Type B pancreatic cell (in vitro differentiated cells): ENCODE measurements at regions not wholly inside any gene's neighbourhood (a gene's known extent, or its start where the extent isn't known, plus 50 kb on each side); places are given as distances from the start of the nearest gene placed in this dataset.

Experiments used
- DNase-seq: peaks from one replicate; pipeline ENCODE4 v3.0.0; 2021; ENCODE audit warnings: mixed read lengths; ENCODE audit not compliant: unreplicated experiment; ENCODE audit errors: extremely low spot score
- H3K27ac Mint-ChIP-seq: 2 replicates; pipeline ENCODE4 v1.8.0; 2021; ENCODE audit warnings: mild to moderate bottlenecking, mixed read lengths
- H3K27me3 Mint-ChIP-seq: 2 replicates; pipeline ENCODE4 v1.8.0; 2021; ENCODE audit warnings: mixed read lengths
- H3K36me3 Mint-ChIP-seq: 2 replicates; pipeline ENCODE4 v1.8.0; 2021; ENCODE audit warnings: mixed read lengths
- H3K4me1 Mint-ChIP-seq: one replicate; pipeline ENCODE4 v1.8.0; 2021; ENCODE audit warnings: mixed read lengths; ENCODE audit not compliant: unreplicated experiment
- H3K4me3 Mint-ChIP-seq: 2 replicates; pipeline ENCODE4 v1.8.0; 2021; ENCODE audit warnings: mild to moderate bottlenecking, mixed read lengths
- H3K9me3 Mint-ChIP-seq: 2 replicates; pipeline ENCODE4 v1.8.0; 2021; ENCODE audit warnings: mixed read lengths
- TF ChIP-seq, protein P1 (sequence below): fragments of 200-600 bp; sonication (generic); conservative IDR thresholded peaks from 2 replicates; pipeline ENCODE4 v1.5.0; 2021; ENCODE audit warnings: antibody characterized with exemption, mild to moderate bottlenecking

DNA sequence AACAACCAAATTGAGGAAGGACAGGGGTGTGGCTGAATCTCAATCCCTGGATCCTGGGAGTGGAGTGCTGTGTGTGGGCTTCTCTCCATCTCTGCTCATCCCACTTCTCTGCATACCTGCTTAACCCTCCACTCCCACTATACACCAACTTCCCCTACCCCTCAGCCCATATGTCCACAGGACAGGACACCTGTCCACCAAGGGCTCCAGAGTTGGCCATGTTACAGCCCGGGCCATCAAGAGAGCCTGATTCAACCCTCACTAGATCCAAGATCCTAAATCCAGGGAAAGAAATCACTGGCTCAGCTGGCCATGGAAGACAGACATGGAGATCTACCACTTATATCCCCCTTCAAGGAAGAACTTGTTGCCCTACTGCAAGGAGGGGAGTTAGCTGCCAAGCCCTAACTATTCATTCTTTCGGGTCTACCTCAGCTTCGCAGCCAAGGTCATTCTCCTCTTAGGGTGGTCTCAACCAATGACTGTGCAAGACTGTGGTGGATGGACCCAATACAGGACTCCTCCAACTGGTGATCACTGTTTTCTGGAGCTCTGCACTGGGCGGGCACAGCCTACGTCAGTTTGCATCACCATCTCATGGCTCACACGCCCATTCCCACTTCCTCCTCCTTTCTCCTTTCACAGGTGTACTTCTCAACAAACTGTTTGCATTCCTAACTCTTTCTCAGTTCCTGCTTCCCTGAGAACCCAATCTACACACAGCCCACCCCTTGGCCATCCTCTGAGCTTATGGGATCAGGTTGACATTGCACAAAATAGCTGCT is 53.7 kb upstream of the ZBTB43 start:
- no peak overlapping the region for H3K4me3 Mint-ChIP-seq
- no peaks in the 10 kb centered on the region for H3K4me1 Mint-ChIP-seq
- H3K9me3 Mint-ChIP-seq = no peaks in the 10 kb centered on the region
- DNase-seq = no peak
- peaks cover 42% of the 10 kb centered on the region for H3K27me3 Mint-ChIP-seq
- TF ChIP-seq, protein P1, sequence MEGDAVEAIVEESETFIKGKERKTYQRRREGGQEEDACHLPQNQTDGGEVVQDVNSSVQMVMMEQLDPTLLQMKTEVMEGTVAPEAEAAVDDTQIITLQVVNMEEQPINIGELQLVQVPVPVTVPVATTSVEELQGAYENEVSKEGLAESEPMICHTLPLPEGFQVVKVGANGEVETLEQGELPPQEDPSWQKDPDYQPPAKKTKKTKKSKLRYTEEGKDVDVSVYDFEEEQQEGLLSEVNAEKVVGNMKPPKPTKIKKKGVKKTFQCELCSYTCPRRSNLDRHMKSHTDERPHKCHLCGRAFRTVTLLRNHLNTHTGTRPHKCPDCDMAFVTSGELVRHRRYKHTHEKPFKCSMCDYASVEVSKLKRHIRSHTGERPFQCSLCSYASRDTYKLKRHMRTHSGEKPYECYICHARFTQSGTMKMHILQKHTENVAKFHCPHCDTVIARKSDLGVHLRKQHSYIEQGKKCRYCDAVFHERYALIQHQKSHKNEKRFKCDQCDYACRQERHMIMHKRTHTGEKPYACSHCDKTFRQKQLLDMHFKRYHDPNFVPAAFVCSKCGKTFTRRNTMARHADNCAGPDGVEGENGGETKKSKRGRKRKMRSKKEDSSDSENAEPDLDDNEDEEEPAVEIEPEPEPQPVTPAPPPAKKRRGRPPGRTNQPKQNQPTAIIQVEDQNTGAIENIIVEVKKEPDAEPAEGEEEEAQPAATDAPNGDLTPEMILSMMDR = no peak
- H3K27ac Mint-ChIP-seq = no peak overlapping the region
- peaks cover 3% of the 10 kb centered on the region for H3K36me3 Mint-ChIP-seq

DNA sequence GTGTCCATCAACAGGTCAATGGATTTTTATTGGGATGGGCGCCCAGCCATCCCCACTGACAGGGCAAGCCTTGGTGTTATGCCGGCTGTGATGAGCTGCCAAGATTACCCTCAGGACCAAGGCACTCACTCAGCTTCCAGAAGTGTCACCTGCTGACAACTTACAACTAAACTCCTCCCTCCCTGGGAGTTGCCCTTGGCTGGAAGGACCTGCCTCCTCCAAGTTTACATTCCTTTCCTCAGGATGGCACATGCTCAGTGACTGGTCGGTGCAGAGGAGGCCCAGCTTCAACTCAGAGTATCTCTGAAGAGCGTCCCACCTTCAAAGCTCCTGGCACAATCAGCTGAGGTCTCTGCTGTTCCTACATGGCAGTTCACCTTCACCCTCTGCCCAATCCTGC is 52.5 kb upstream of the ZBTB43 start:
- H3K4me3 Mint-ChIP-seq = no peak overlapping the region
- no peak overlapping the region for H3K27ac Mint-ChIP-seq
- peak; percentile 25 for DNase-seq
- no peaks in the 10 kb centered on the region for H3K9me3 Mint-ChIP-seq
- peaks cover 32% of the 10 kb centered on the region for H3K27me3 Mint-ChIP-seq
- H3K4me1 Mint-ChIP-seq = no peaks in the 10 kb centered on the region
- TF ChIP-seq, protein P1 = no peak
- no peaks in the 10 kb centered on the region for H3K36me3 Mint-ChIP-seq

DNA sequence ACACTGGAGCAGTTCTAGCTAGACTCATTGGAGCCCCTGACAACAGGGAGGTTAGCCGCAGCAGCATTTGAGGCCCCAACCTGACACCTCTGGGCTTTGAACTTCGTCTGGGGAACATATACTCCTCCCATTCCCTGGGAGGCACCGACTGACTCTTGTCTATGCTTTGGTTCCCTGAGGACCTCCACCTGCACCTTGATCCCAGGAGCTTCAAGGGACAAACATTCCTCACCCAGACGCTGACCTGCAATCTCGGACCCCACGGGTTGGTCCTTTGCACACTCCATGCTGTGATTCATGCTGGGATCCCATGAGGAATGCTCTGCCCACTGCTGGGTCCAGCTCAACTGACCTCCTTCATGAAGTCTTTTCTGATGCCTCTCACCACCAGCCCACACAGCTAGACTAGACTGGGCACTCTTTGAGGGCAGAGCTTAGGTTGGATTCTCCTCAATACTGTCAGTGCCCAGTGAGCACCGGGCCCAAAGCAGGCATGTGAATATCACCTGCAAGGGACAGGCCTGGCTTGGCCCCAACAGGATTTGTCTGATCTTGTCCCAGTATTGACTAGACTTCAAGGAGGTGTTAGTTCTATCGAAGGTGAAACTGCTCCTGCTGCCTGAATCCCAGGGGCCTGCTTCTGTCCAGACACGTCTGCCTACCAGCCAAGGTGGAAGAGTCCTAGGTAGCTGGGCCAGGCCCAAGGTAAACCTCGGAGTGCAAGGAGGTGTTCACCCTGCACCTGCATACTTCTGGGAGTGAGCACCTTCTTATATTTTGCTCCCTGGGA is 51.8 kb upstream of the ZBTB43 start:
- peaks cover 25% of the 10 kb centered on the region for H3K27me3 Mint-ChIP-seq
- H3K4me3 Mint-ChIP-seq = no peak overlapping the region
- no peaks in the 10 kb centered on the region for H3K36me3 Mint-ChIP-seq
- no peak overlapping the region for H3K27ac Mint-ChIP-seq
- TF ChIP-seq, protein P1 = no peak
- H3K9me3 Mint-ChIP-seq = no peaks in the 10 kb centered on the region
- no peaks in the 10 kb centered on the region for H3K4me1 Mint-ChIP-seq
- DNase-seq = peak; percentile 45

DNA sequence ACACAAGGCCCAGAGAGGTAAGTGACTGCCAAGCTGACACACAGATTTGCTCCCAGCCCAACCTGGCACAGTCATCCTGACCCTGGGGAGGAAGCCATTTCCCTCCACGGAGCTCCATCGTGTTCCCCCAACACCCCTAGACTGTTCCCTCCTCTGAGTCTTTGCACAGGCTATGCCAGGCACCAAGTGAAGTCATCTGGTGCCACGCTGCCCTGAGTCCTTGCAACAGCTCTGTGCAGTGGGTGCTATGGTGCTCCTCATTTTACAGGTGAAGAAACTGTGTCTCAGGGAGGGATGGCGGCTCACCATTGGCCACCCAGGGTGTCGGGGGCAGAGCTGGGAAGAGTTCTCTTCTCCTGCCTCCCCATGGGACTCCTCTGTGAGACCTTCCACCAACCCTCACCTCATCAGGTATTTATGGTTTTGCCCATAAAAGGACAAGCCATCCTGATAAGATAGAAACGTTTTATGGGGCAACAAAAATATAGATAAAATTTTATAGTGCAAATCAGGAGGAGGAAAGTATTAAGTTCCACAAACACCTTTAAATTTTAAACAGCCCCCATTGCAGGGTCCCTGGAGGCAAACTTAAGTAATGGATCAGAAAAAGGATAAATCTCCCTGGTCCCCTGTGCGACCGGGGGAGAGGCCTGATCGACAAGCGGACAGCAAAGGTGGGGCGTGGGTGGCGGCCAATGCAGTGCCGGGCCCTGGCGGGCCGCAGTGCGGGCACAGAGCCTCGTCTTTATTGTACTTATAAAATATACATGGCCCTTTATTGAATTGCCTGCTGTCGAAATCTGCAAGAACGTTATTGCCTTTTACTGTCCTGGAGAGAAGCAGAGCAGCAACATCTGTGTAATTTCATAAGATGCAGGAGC is 50.2 kb upstream of the ZBTB43 start:
- H3K9me3 Mint-ChIP-seq = no peaks in the 10 kb centered on the region
- H3K27me3 Mint-ChIP-seq = peaks cover 19% of the 10 kb centered on the region
- no peak overlapping the region for H3K4me3 Mint-ChIP-seq
- DNase-seq = peak; percentile 40
- TF ChIP-seq, protein P1 = no peak
- H3K36me3 Mint-ChIP-seq = no peaks in the 10 kb centered on the region
- no peaks in the 10 kb centered on the region for H3K4me1 Mint-ChIP-seq
- H3K27ac Mint-ChIP-seq = no peak overlapping the region
